A549 (cell line): ENCODE measurements at regions not wholly inside any gene's neighbourhood (a gene's known extent, or its start where the extent isn't known, plus 50 kb on each side); places are given as distances from the start of the nearest gene placed in this dataset.

ENCODE experiments used
- HOXB13 ChIP-seq: fragments of 250-450 bp; sonication (Bioruptor Pico); IDR thresholded peaks from 2 replicates; pipeline ENCODE4 v1.5.0; 2020; ENCODE audit warnings: low read depth, mild to moderate bottlenecking, moderate library complexity
- POLR2A ChIP-seq: IDR thresholded peaks from 2 replicates; pipeline ENCODE4 v1.6.1; 2012; ENCODE audit warnings: mild to moderate bottlenecking, low read length
- TF ChIP-seq, protein P1 (sequence below): fragments of >200 bp; sonication (Bioruptor Twin); formaldehyde crosslinking; IDR thresholded peaks from 3 replicates; pipeline ENCODE4 v1.5.1; 2016

DNA sequence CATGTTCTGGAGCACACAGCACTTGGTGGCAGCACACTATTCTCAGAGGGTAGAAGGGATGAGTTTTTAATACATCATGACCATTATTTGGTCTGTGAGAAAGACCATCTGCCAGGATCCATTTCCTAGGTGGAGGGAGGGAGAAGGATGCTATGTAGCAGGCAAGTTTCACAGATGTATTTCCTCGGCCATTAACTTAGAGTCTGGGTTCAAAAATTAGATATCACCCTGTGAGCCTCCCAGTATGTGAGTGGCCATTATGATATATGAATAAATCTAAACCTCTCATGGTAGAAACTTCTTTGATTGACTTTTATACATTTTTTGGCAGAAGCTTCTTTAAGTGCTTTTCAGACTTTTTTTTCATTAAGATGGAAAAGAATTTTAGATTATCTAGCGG lies 133.9 kb downstream of the SREK1 start:
- TF ChIP-seq, protein P1, sequence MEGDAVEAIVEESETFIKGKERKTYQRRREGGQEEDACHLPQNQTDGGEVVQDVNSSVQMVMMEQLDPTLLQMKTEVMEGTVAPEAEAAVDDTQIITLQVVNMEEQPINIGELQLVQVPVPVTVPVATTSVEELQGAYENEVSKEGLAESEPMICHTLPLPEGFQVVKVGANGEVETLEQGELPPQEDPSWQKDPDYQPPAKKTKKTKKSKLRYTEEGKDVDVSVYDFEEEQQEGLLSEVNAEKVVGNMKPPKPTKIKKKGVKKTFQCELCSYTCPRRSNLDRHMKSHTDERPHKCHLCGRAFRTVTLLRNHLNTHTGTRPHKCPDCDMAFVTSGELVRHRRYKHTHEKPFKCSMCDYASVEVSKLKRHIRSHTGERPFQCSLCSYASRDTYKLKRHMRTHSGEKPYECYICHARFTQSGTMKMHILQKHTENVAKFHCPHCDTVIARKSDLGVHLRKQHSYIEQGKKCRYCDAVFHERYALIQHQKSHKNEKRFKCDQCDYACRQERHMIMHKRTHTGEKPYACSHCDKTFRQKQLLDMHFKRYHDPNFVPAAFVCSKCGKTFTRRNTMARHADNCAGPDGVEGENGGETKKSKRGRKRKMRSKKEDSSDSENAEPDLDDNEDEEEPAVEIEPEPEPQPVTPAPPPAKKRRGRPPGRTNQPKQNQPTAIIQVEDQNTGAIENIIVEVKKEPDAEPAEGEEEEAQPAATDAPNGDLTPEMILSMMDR, result no peak
- TF ChIP-seq HOXB13 (CRISPR knock-in tag) (no peak), POLR2A (no peak)
